ENCODE measurements at regions not wholly inside any gene's neighbourhood (a gene's known extent, or its start where the extent isn't known, plus 50 kb on each side); places are given as distances from the start of the nearest gene placed in this dataset.

GRCh38 chr12:24071842-24072241 lies 122.4 kb upstream of the SOX5 start (continued):
- TF ChIP-seq, protein P1, sequence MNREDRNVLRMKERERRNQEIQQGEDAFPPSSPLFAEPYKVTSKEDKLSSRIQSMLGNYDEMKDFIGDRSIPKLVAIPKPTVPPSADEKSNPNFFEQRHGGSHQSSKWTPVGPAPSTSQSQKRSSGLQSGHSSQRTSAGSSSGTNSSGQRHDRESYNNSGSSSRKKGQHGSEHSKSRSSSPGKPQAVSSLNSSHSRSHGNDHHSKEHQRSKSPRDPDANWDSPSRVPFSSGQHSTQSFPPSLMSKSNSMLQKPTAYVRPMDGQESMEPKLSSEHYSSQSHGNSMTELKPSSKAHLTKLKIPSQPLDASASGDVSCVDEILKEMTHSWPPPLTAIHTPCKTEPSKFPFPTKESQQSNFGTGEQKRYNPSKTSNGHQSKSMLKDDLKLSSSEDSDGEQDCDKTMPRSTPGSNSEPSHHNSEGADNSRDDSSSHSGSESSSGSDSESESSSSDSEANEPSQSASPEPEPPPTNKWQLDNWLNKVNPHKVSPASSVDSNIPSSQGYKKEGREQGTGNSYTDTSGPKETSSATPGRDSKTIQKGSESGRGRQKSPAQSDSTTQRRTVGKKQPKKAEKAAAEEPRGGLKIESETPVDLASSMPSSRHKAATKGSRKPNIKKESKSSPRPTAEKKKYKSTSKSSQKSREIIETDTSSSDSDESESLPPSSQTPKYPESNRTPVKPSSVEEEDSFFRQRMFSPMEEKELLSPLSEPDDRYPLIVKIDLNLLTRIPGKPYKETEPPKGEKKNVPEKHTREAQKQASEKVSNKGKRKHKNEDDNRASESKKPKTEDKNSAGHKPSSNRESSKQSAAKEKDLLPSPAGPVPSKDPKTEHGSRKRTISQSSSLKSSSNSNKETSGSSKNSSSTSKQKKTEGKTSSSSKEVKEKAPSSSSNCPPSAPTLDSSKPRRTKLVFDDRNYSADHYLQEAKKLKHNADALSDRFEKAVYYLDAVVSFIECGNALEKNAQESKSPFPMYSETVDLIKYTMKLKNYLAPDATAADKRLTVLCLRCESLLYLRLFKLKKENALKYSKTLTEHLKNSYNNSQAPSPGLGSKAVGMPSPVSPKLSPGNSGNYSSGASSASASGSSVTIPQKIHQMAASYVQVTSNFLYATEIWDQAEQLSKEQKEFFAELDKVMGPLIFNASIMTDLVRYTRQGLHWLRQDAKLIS (CRISPR knock-in tag; IDR thresholded peaks at IDR 0.05), result no peak
- TF ChIP-seq RFXANK (CRISPR knock-in tag; IDR thresholded peaks at IDR 0.05) (no peak), ZMYM4 (CRISPR knock-in tag; IDR thresholded peaks at IDR 0.05) (no peak), ONECUT2 (CRISPR knock-in tag; IDR thresholded peaks at IDR 0.05) (no peak), XBP1 (CRISPR knock-in tag; IDR thresholded peaks at IDR 0.05) (no peak), HNF1A (IDR thresholded peaks at IDR 0.05; ENCODE audit: low read depth) (no peak), HNF1A (CRISPR knock-in tag; IDR thresholded peaks at IDR 0.05; ENCODE audit: borderline replicate concordance) (no peak), POGK (CRISPR knock-in tag; conservative IDR thresholded peaks at IDR 0.05) (no peak), FOXA1 (IDR thresholded peaks at IDR 0.05) (no peak), FOXA1 (CRISPR knock-in tag; IDR thresholded peaks at IDR 0.05) (no peak)
- TF ChIP-seq, protein P2, sequence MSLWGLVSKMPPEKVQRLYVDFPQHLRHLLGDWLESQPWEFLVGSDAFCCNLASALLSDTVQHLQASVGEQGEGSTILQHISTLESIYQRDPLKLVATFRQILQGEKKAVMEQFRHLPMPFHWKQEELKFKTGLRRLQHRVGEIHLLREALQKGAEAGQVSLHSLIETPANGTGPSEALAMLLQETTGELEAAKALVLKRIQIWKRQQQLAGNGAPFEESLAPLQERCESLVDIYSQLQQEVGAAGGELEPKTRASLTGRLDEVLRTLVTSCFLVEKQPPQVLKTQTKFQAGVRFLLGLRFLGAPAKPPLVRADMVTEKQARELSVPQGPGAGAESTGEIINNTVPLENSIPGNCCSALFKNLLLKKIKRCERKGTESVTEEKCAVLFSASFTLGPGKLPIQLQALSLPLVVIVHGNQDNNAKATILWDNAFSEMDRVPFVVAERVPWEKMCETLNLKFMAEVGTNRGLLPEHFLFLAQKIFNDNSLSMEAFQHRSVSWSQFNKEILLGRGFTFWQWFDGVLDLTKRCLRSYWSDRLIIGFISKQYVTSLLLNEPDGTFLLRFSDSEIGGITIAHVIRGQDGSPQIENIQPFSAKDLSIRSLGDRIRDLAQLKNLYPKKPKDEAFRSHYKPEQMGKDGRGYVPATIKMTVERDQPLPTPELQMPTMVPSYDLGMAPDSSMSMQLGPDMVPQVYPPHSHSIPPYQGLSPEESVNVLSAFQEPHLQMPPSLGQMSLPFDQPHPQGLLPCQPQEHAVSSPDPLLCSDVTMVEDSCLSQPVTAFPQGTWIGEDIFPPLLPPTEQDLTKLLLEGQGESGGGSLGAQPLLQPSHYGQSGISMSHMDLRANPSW (CRISPR knock-in tag; IDR thresholded peaks at IDR 0.05; ENCODE audit: borderline replicate concordance), result no peak
- TF ChIP-seq, protein P3, sequence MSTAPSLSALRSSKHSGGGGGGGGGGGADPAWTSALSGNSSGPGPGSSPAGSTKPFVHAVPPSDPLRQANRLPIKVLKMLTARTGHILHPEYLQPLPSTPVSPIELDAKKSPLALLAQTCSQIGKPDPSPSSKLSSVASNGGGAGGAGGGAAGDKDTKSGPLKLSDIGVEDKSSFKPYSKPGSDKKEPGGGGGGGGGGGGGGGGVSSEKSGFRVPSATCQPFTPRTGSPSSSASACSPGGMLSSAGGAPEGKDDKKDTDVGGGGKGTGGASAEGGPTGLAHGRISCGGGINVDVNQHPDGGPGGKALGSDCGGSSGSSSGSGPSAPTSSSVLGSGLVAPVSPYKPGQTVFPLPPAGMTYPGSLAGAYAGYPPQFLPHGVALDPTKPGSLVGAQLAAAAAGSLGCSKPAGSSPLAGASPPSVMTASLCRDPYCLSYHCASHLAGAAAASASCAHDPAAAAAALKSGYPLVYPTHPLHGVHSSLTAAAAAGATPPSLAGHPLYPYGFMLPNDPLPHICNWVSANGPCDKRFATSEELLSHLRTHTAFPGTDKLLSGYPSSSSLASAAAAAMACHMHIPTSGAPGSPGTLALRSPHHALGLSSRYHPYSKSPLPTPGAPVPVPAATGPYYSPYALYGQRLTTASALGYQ (CRISPR knock-in tag; IDR thresholded peaks at IDR 0.05), result no peak

All from HepG2 (cell line).